Esophagus squamous epithelium (tissue), 4 donors: ENCODE measurements at regions not wholly inside any gene's neighbourhood (a gene's known extent, or its start where the extent isn't known, plus 50 kb on each side); places are given as distances from the start of the nearest gene placed in this dataset.

ENCODE experiments used
- CTCF ChIP-seq, 6 experiments: fragments of 450-650 bp in 4 of 6; fragments of 200-600 bp in 2 of 6; sonication (generic) in 2 of 6; IDR thresholded peaks; one replicate each; pipeline ENCODE4 v1.5.1; 2016 to 2019; ENCODE audit warnings: antibody characterized with exemption in 6 of 6, mild to moderate bottlenecking in 4 of 6, moderate library complexity in 4 of 6
- POLR2A ChIP-seq, 4 donors: fragments of 450-650 bp; IDR thresholded peaks; one replicate each; pipeline ENCODE4 v1.6.1; 2017; ENCODE audit warnings: antibody characterized with exemption in 4 of 4, mild to moderate bottlenecking in 4 of 4, moderate library complexity in 3 of 4

GRCh38 chrX:4909348-4909747 lies 1195.9 kb upstream of the PRKX start:
- TF ChIP-seq CTCF (IDR thresholded peaks at IDR 0.05), result no peak
- TF ChIP-seq POLR2A (IDR thresholded peaks at IDR 0.05), result no peak
